GM23338 (cell line): ENCODE measurements at regions not wholly inside any gene's neighbourhood (a gene's known extent, or its start where the extent isn't known, plus 50 kb on each side); places are given as distances from the start of the nearest gene placed in this dataset.

ENCODE experiments used
- CREB1 ChIP-seq: fragments of 250-450 bp; sonication (Bioruptor Pico); IDR thresholded peaks from 2 replicates; pipeline ENCODE4 v1.5.0; 2020; ENCODE audit warnings: low read depth, mild to moderate bottlenecking, moderate library complexity
- CTCF ChIP-seq, 2 experiments: fragments of 200-600 bp in 1 of 2; sonication (generic) in 1 of 2; conservative IDR thresholded peaks; 2 replicates each; pipeline versions ENCODE4 v1.5.1 to v1.6.1; 2016 to 2017; ENCODE audit warnings: antibody characterized with exemption in 2 of 2, low read depth in 2 of 2, mild to moderate bottlenecking in 2 of 2, moderate library complexity in 1 of 2
- EZH2phosphoT487 ChIP-seq: fragments of 200-600 bp; sonication (generic); IDR thresholded peaks from one replicate; pipeline ENCODE4 v1.8.1; 2018; ENCODE audit warnings: antibody characterized with exemption; ENCODE audit not compliant: unreplicated experiment
- POLR2AphosphoS5 ChIP-seq: IDR thresholded peaks from 2 replicates; pipeline ENCODE4 v1.6.1; 2016; ENCODE audit warnings: antibody characterized with exemption, low read depth

- no peak for TF ChIP-seq CTCF (conservative IDR thresholded peaks at IDR 0.05; ENCODE audit: low read depth in 2 of 2)
- TF ChIP-seq POLR2AphosphoS5, result no peak
- no peak for TF ChIP-seq EZH2phosphoT487
- no peak for TF ChIP-seq CREB1
These were observed 1561.5 kb upstream of the TENM4 start for GRCh38 chr11:81002374-81002773.
